ENCODE measurements at regions not wholly inside any gene's neighbourhood (a gene's known extent, or its start where the extent isn't known, plus 50 kb on each side); places are given as distances from the start of the nearest gene placed in this dataset.

DNA sequence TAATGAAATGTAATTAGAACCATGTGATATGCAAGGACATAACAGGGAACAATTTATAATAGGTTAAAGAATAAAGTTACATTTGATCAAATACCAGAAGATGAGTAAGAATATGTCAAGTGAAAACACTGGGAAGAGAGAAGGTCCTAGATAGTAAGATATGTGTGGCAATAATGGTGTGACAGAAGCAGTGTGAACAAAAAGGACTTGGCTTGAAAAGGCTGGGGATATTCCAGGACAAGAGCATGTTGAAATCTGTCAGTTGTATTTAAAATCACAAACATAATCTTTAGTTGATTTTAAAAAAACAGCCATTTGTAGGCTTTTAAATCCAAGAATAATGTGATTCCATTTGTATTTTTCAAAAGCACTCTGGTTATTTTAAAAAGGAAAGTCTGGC lies 1399.9 kb upstream of the SLC39A10 start:
- CTCF ChIA-PET (ENCODE audit: partially characterized antibody), result no interaction called here

More for the DNA sequence above, 1399.9 kb upstream of the SLC39A10 start:
- no peak overlapping the region for H2AFZ ChIP-seq (ENCODE audit: low read length)
- no peak overlapping the region for H2AK5ac ChIP-seq (ENCODE audit: low read depth, low read length)
- H3K9ac ChIP-seq (replicated peaks in 1 of 4; ENCODE audit: extremely low read depth in 1 of 4, low read depth in 3 of 4, low read length in 3 of 4), result no peak overlapping the region
- H4K91ac ChIP-seq (replicated peaks; ENCODE audit: insufficient read length, low read length), result no peak overlapping the region
- no peak overlapping the region for H2BK120ac ChIP-seq (replicated peaks; ENCODE audit: low read depth, low read length)
- POLR2A ChIA-PET (ENCODE audit: partially characterized antibody), result no interaction called here
- TF ChIP-seq POLR2AphosphoS5 (IDR thresholded peaks at IDR 0.05; ENCODE audit: low read depth, low read length) (no peak), CHD2 (IDR thresholded peaks at IDR 0.05; ENCODE audit: low read length) (no peak), SIN3A (conservative IDR thresholded peaks at IDR 0.05 in 1 of 2, IDR thresholded peaks at IDR 0.05 in 1 of 2; ENCODE audit: low read depth in 1 of 2, low read length in 2 of 2) (no peak), PHF8 (conservative IDR thresholded peaks at IDR 0.05; ENCODE audit: low read depth, low read length) (no peak), POLR2A (IDR thresholded peaks at IDR 0.05; ENCODE audit: control extremely low read depth in 1 of 2, low read depth in 2 of 2, low read length in 2 of 2) (no peak)
- TF ChIP-seq, protein P1, sequence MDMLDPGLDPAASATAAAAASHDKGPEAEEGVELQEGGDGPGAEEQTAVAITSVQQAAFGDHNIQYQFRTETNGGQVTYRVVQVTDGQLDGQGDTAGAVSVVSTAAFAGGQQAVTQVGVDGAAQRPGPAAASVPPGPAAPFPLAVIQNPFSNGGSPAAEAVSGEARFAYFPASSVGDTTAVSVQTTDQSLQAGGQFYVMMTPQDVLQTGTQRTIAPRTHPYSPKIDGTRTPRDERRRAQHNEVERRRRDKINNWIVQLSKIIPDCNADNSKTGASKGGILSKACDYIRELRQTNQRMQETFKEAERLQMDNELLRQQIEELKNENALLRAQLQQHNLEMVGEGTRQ (IDR thresholded peaks at IDR 0.05; ENCODE audit: low read length), result no peak
- no peak overlapping the region for H4K5ac ChIP-seq (ENCODE audit: insufficient read length, low read depth, low read length)
- H4K8ac ChIP-seq (ENCODE audit: extremely low read depth, insufficient read depth, low read length), result no peak overlapping the region
- H3K36me3 ChIP-seq (ENCODE audit: control insufficient read depth in 2 of 4, insufficient read depth in 4 of 4, low read length in 3 of 4), result no peaks in the 10 kb centered on the region
- H3K27ac ChIP-seq (ENCODE audit: low read depth, low read length), result no peak overlapping the region
- no peaks in the 10 kb centered on the region for H3K27me3 ChIP-seq (replicated peaks in 1 of 4; ENCODE audit: control insufficient read depth in 3 of 4, extremely low read depth in 1 of 4, insufficient read depth in 3 of 4, low read length in 3 of 4)
- no peaks in the 10 kb centered on the region for H4K20me1 ChIP-seq (replicated peaks in 1 of 2; ENCODE audit: control insufficient read depth in 1 of 2, insufficient read depth in 2 of 2, low read length in 2 of 2)
- H3K56ac ChIP-seq (replicated peaks; ENCODE audit: insufficient read length, low read depth, low read length), result no peak overlapping the region
- no peak overlapping the region for H3K4me2 ChIP-seq (ENCODE audit: insufficient read depth in 1 of 2, low read depth in 2 of 2, low read length in 2 of 2)
- no peak overlapping the region for H3K4ac ChIP-seq (replicated peaks; ENCODE audit: insufficient read length, low read depth, low read length)
- no peak for FAIRE-seq
- no peak overlapping the region for H3K18ac ChIP-seq (ENCODE audit: extremely low read depth, low read length)
- H2BK5ac ChIP-seq (ENCODE audit: low read depth, low read length), result no peak overlapping the region
- H3K79me2 ChIP-seq (ENCODE audit: control insufficient read depth in 1 of 2, insufficient read depth in 2 of 2, low read length in 2 of 2), result no peaks in the 10 kb centered on the region
- DNase-seq (ENCODE audit: low read depth in 1 of 2, low spot score in 2 of 2), result no peak
- H3K23ac ChIP-seq (ENCODE audit: insufficient read length), result no peak overlapping the region
- no peak overlapping the region for H3K14ac ChIP-seq (ENCODE audit: insufficient read length)
- H2BK20ac ChIP-seq (ENCODE audit: low read length), result no peak overlapping the region
- no peak overlapping the region for H3K4me3 ChIP-seq (ENCODE audit: extremely low read depth in 1 of 4, insufficient read depth in 2 of 4, low read depth in 3 of 4, low read length in 4 of 4)
- no peak overlapping the region for H2BK15ac ChIP-seq (ENCODE audit: low read length)
- H3K4me1 ChIP-seq (replicated peaks in 1 of 4; ENCODE audit: control insufficient read depth in 3 of 4, insufficient read depth in 4 of 4, low read length in 3 of 4), result no peaks in the 10 kb centered on the region
- H3K79me1 ChIP-seq (ENCODE audit: low read depth, low read length), result no peaks in the 10 kb centered on the region
- H3K9me3 ChIP-seq (ENCODE audit: insufficient read depth in 2 of 2, low read depth in 1 of 2, low read length in 1 of 2), result no peaks in the 10 kb centered on the region
- no peaks in the 10 kb centered on the region for H3K23me2 ChIP-seq (ENCODE audit: low read depth, low read length)
- no peak overlapping the region for H2BK12ac ChIP-seq (ENCODE audit: low read depth, low read length)
